Activated CD4-positive, alpha-beta T cell treated with anti-CD3 and anti-CD28 coated beads, Interleukin-2, amount 50 U/mL, for 4 hours (primary cell): ENCODE measurements at regions not wholly inside any gene's neighbourhood (a gene's known extent, or its start where the extent isn't known, plus 50 kb on each side); places are given as distances from the start of the nearest gene placed in this dataset.

ENCODE experiments used
- DNase-seq, 2 experiments: peaks; one replicate each; pipeline ENCODE4 v3.0.0-alpha.2; 2020

DNA sequence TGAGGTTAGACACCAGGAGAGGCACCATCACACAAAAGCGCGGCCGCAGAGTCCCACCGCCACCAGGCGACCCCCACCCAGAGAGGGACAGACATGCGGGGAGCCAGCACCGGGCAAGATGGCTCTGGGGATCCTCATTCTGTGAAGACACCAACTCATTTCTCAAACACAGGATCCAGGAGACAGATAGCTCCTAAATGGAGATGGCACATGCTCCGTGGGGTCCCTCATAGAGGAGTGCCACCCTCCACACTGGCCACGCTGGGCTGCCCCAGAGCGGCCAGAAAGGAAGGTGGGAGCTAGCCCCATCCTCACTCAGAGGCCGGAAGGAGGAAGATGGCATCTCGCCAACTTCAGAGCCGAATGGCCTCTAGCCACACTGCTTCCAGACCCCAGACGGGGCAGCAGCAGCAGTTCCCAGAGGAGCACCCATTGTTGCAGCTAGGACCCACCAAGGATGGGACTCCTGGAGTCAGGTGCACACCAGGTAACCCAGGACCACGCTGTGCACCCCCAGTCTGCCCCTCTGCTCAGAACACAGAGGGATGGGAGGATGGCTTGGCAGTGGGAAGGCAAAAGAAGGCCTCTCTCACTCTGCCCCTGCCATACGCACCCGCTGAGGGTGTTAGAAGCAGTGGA, 78.6 kb downstream of the ZIC5 start:
- DNase-seq: no peak

DNA sequence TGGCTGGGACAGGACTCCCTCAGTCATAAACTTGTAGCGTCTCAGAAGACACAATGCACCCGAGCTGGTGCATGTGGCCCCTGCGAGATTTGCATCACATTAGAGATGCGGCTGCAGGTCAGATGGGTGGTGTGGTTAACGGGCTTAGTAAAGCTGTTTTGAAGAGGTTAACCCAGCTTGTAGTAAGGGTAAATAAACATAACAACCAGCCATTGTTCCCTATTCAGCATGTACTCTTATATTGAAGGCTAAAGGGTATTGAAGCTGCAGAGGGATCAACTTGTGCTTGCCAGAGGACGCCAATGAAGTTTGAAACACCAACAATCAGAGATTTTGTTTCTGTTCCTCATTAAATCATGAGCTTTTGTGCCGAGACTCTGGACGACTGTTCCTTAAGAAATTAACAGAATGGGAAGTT, 79.4 kb downstream of the ZIC5 start:
- no peak for DNase-seq

DNA sequence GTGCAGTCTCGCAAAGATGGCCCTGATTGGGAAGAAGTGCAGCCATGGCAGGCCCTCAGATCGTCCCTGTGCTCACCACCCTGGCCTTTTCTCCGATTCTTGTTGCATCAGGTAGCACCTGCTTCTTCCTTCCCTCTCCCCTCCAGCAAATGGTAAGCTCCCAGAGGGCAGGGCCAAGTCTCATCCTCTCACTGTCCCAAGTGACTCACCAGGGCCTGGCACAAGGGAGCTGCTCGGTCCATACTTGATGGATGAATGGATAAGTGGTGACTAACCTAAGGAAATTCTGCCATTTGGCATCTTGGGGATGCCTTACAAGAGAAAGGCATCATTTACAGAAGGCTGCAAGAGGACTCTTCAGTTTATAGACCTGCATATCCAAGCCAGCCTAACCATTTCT, 84.9 kb downstream of the ZIC5 start:
- no peak for DNase-seq

DNA sequence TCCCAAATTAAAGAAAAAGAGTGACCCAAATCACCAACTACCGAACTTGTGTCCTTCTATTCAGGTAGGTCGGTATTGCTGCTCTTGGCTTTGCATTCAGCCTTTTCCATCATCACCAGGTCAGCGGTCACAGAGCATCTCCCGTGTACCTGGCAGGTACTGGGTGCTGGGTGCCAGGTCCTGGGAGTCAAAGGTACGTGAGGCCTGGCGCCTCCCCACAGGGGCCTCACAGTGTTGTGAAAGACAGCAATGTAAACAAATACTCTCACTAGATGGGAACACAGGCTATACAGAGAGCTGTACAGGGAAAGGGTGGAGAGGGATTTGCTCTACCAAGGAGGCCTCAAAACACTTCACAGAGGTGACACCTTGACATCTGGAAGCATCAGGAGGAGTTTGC, 86.7 kb downstream of the ZIC5 start:
- DNase-seq: no peak

DNA sequence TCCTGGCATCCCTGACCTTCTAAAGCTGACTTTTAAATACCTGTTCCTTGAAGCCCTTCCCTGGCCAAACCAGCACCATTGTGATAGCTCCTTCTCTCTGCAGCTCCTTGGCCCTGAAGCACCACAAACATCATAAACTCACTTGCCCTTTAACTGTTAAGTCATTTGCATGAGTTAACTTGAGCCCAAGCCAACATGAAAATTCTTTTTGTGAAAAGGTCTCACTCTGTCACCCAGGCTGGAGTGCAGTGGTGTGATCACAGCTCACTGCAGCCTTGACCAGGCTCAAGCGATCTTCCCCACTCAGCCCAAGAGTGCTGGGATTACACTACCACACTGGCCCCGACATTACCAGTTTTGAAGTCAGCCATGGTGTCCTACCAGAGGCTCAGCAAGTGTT, 87.8 kb downstream of the ZIC5 start:
- no peak for DNase-seq

DNA sequence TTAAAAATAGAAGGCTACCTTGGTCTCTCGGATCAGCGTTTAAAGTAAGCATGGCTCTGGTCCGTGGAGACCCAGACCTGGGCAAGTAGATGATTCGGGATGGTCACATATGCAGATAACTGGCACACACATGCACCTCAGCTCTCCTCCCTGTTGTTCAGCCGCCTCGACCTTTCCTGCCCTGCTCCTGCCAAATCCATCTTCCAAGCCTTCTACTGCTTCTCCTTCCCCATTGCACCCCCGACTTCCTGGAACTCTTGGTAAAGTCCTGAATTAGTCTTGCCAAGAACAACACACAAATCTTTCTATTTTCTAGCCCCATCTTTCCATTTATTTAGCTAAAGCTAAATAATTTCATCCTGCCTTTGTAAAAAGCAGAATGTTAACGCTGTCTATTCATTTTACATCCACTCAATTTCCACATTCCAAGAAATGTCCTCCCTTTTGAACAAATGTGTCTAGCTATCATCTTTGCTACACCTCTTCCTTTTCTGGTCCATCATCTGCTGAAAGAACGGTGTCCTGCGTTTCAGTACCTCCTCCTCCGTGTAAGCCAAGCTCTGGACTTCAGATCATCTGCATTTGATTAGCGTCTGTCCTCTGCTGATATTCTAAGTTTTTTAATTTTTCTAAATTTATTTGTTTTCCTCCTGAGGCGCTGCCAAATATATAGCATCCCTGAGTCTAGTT, 92.5 kb downstream of the ZIC5 start:
- DNase-seq: no peak

DNA sequence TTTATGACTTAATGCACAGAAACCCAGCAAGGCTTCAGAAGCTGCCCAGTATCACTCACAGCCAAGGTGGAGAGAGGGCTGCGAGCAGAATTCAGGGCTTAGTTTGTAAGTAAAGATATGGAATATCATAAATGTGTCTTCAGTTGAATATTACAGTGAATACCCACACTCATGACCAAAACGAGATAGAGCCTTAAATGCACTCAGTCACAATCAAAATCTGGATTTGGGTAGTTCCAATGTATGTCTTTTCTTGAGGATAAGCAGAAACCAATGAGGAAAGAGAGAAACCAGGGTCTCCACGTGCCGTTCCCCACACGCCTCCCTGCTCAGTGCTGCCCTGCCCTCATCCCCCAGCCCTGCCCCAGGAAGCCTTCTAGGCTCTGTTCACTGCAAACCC, 94.9 kb downstream of the ZIC5 start:
- no peak for DNase-seq

DNA sequence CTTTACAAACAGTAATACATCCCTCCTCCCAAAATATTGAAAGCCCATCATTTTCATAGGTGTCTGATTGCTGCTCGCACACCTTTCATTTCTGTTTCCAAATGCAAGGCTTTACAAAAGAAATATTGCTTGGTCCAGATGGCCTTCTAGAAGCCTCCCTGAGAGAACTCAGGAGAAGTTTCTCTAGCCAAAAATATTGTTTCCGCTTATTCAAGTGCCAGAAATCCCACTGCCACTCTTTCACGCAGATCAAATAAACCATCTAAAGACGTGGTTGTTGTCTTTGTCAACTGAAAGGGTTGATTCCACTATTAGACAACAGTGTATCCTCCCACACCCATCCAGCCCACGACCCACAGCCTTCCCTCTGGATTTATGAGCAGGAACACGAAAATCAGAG, 96.2 kb downstream of the ZIC5 start:
- no peak for DNase-seq

DNA sequence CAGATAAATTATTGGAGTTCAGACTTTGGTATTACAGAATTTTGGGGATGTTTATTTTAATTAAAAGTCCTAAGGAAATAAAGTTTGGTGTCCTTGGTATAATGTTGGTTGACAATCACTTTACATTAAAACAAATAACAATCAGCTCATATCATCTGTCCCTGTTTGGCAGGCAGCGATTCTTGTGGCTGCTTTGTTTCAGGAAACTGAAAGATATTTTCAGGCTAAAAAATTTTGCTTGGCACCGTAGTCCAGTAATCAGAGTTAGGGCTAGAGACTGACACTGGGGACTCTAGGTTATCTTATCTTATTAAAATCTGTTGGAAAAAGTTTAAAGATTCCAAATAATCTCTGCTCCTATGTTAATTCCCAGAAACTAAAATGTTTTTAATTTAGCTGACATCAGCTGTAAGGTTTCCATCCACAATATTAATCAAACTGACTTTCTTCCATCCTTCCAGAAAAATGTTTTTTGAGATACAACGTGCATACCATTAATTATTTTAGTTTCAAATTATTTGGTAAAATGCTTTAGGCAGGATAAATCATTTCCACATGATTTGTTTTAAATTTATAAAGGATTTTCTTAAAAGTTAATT, 97.6 kb downstream of the ZIC5 start:
- DNase-seq: no peak

DNA sequence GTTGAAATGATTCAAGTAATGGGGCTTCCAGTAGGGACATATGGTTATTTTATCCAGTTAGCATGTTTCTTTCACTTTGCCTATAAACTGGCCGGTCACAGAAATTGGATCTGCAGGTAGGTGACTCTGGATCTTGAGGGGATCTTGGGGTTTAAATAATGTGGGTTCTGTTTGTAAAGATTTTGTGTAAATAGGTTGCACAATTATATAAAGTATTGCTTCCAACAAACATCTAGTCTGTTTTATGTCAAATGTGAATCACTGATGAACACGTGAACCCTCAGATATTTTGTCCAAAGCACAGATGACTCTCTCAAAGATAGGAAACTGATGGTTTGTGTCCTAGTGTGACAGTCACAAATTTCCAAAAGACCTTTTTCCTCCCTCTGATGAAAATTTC, 98.4 kb downstream of the ZIC5 start:
- no peak for DNase-seq

DNA sequence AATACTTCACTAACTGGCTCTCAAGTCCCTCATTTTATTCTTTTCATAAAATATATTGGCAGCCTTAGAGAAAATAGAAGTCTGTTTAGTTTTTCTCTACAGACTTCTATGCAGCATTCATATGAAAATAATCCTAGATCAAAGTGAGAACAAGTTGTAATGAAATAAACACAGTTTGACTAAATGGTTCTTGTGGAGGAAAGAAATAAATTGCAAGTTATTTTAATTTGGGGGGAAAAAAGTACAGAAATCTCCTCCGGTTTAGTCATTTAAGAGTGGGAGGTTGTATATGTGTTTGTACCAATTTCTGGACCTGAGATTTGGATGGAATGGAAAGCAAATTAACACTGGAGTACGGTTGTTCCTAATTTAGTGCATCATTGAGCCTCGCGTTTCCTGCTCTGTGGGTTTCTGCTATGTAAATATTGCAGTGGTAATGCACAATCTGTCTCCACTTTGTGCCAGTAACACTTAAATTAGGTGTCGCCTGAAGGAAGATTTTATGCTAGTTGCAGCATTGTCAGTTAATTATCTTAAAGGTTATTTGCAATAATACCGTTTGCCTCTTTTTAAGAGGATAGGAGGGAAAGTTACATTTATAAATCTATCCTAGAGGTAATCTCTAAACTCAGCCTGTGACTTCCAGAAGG, 100.2 kb downstream of the ZIC5 start:
- no peak for DNase-seq

DNA sequence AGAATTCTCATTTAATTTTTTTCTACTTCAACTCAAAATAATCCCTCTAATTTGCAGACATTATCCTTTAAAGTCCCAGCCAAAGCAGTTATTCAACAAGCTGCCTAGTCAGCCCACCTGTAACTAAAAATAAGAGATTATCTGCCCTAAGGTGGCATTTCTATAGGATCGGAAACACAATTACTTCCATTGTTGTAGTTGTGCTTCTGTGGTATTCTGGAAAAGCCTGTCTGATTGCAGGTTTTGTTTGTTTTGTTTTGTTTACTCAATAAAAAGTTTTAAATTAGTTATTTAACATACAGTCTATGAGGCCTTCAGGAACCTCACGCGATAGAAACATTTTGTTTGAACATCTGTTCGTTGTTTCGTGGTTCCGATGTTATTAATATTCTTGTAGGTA, 101.0 kb downstream of the ZIC5 start:
- no peak for DNase-seq

DNA sequence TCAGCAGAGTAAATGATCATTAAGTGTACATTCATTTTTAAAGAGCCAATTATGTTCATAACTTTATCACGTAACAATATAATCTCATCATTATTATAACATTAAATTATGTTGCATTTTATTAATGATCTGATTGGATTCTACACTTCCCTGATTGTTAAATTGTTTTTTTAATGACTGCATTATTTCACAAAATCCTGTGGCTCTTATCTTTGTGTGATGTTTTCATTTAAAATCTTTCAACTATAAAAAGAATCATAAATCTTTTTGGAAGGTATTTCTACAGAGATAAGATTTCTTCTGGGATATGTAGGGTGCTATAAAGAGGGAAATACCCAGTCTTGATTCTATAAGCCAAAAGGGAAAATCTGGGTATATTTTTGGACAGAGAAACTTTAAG, 101.7 kb downstream of the ZIC5 start:
- DNase-seq: no peak

DNA sequence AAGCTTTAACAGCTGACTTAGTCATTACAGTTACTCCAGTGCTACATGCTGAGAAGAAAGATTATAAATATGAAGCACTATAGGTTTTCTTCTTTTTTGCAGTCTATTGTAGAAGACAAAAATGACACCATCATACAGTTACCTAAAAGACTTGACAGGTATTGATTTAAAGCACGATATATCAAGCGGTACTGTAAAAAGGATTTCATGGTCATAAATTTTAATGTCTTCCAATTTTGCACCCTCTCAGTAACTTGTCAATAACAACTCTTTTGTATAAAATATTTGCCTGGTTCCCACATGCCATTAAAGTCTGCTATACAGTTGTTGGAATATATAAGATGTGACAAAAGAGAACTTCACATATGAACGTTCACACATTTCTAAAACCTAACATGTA, 102.8 kb downstream of the ZIC5 start:
- no peak for DNase-seq

DNA sequence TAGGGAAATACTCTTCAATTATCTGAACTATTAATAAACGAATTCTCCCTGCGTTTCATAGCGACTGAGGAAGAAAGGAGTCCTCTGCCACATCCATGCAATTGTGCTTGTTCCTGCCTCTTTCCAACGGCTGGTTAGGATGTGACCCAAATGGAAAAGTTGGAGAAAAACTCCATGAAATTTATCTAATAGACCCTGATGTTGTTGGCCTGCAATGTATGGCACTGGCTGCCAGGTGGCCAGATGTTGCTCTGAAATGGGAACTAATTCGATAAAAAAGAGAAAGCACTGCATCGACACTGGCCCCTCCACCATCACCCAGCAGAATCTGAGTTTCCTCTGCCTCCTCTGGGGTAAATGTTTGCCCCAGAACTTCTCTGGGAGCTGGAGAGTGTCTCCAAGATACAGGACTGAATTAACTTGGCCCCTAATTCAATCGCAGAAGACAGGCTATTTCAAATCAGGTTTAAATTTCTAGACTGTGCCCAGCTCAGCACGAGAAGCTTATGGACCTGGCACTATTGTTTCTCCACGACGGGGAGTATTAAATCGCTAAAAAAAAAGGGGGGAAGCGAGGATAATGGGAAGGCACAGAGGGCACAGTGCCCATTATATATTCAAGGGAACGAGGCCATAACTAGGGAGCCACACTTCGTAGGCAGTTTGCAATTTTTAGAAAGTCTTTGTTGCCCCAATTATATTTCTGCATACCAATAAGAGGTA, 103.9 kb downstream of the ZIC5 start:
- DNase-seq: no peak

DNA sequence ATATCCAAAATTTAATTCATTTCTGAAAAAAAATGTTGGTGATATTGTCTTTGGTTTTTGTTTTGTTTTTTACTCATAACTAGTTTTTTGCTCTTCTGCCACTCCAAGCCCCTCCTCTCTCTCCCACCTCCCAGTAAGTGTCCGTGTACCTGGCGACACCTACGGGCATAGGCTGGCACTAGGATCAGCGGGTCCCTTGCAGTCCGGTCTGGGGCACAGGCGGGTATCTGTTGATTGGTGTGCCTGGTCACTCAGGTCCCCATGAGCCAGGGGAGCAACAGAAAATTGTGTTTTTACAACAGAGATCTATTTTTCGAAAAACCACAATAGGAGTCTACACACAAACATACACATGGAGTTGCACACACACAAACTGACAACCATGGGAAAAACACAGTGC, 104.8 kb downstream of the ZIC5 start:
- DNase-seq: no peak

DNA sequence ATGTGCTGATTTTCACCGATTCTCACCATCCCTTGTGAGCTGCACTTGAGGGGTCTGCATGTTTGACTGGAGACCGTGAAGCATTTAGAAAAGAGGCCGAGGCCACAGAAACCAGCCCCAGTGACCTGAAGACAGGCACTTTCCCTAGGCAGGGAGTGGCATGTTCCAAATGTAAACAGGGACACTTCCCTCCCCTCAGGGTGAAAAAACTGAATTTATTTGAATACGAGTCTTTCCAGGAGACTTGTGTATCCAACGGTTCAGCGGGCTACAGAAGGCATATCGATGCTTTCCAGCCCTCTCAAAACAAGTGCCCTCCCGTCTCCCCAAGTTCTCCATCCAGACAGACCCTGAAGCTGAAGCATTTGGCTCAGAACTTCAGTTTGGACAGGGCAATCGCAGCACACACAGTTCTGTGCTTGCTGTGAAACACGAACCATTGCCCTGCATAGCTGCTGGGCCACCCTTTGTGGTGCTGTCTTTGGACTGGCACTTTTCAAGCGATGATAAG, 106.1 kb downstream of the ZIC5 start:
- no peak for DNase-seq

DNA sequence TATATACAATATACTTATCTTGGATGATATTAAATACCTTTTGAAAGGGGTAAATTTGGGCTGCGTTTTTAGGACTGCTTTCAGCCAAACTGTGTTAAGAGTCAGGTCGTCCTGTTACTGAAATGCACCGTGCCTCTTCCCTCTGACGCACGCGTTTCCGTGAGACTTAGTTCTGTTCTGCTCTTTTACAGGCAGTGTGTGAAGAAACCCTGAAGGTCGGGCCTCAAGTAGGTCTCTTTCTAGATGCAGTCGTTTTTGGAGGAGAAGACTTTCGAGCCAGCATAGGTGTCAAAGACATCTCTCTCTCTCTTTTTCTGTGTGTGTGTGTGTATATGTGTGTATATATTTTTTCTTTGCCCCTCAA, 107.0 kb downstream of the ZIC5 start:
- no peak for DNase-seq

DNA sequence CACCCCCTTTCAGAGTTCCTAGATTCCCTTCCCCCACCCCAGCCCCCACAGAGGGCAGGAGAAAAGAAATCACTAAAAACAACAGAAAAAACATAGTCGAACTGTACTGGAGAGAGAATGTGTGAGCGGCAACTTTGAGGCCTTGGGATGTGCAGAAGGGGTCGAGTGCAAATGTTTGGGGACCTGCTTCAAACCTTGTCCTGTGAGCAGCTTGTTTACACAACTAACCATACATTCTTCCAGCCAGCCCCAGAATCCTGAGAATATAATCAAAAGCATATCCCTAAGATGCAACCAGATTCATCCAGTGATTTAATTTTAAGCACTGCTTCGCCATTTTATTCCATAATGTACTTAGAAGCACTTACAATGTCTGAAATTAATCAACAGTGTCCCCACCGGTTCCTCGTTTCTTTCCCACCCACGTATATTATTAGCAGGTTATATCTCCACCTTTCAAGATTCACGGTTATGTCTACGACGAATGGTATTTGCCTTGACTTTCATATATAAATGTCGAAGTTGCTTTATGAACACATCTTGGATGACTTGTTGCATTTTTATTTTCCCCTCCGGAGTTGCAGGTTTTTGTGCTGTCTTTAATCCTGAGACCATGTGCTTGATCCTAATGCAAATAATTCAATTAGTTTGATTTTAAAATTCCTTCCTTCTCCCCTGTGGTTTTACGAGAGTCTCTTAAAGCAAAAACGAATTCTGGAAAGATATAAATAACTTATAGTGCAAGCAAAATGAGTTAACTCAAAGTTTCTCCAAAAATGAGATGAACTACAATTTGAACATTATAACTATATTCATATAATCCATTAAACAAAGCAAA, 107.6 kb downstream of the ZIC5 start:
- DNase-seq: no peak

DNA sequence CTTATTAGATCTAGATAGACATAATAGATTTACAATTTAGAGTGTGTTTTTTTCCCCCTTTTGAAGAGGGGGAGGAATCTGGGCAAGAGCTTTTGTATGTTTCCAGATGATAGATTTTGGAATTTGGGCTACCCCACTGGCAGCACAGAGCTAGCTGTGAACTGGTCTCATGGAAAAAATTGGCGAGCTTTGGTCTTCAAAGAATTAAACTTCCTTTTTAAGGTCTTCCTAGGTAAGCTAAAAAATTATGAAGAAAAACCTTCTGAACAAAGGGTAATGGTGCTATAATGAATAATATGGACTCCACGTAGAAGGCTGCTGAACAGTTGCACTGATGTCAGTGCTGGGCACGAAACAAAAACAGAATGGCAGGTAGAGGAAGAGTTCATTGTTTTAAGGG, 109.3 kb downstream of the ZIC5 start:
- no peak for DNase-seq

DNA sequence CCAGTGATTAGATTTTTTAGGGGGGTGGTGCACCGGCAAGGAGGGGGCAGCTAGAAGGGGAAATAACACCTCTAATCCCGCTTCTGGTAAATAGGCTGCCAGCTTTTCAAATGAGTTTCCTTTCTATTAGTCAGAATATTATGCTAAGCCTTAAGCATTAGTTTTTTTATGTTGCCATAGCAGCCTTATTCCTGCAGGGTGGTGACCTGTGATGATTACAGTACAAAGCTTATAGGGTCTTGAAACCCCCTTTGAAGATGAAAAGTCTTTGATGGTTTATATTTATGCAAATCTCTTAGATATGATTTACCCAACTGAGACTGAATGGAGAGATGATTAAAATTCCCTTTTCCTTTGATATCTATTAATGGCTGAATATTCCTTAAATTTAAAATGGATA, 109.8 kb downstream of the ZIC5 start:
- no peak for DNase-seq

DNA sequence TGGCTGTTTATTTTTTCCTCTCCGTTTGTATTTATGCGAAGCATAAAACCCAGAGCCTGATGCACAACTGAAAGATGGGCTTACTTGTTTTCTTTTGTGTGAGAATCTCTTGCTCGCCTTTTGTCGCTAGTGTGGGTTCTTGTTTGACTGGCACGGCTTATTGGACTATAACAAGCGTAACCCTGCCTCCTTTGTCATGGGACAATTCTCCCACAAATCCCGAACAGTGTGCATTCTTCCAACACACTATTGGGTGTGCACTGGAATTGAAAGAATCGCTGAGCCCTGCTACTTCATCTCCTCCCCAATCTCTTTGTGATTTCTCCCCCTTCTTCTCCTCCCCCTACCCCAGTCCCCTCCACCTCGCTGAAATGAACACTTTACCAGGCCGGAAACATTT, 110.8 kb downstream of the ZIC5 start:
- DNase-seq: no peak
